B cell (primary cell): ENCODE measurements at regions not wholly inside any gene's neighbourhood (a gene's known extent, or its start where the extent isn't known, plus 50 kb on each side); places are given as distances from the start of the nearest gene placed in this dataset.

Experiments used
- ATAC-seq: fragments of 200-7000 bp; cut with Tn5 transposase; one replicate; pipeline ENCODE4 v1.10.0; 2021; ENCODE audit warnings: low read depth, mild to moderate bottlenecking, moderate number of reproducible peaks, moderate library complexity
- CTCF ChIA-PET: fragments of 350-600 bp; sonication (Branson Sonifier 250); formaldehyde crosslinking; loops from one replicate; lab custom pipeline; 2021; ENCODE audit warnings: antibody characterized with exemption, inconsistent platforms; lab: Charles Lee
- POLR2A ChIA-PET: fragments of 350-600 bp; sonication (Branson Sonifier 250); formaldehyde crosslinking; loops from one replicate; lab custom pipeline; 2021; ENCODE audit warnings: antibody characterized with exemption; lab: Charles Lee
- DNase-seq: peaks from one replicate; pipeline ENCODE4 v3.0.0; 2013
- H2AFZ ChIP-seq: 2 replicates; pipeline ENCODE4 v1.6.1; 2012; ENCODE audit warnings: mild to moderate bottlenecking, low read depth, low read length; ENCODE audit not compliant: insufficient read depth, poor library complexity, severe bottlenecking
- H3K27ac ChIP-seq, 2 donors: 1 replicate in 1 of 2; 2 replicates in 1 of 2; pipeline ENCODE4 v1.5.1; 2012 to 2013; ENCODE audit warnings: low read length in 2 of 2, mild to moderate bottlenecking in 2 of 2, moderate library complexity in 1 of 2
- H3K27me3 ChIP-seq, 4 experiments: fragments of 200-600 bp in 1 of 4; sonication (generic) in 1 of 4; replicated peaks in 1 of 4; 1 replicate in 2 of 4; 2 replicates in 2 of 4; pipeline versions ENCODE4 v1.6.1 to v1.7.0; 2013 to 2016; ENCODE audit warnings: low read length in 3 of 4, mild to moderate bottlenecking in 2 of 4, mixed read lengths in 1 of 4, moderate library complexity in 1 of 4; ENCODE audit not compliant: insufficient read depth in 4 of 4, control insufficient read depth in 3 of 4; ENCODE audit errors: control extremely low read depth in 1 of 4
- H3K36me3 ChIP-seq, 2 experiments: replicated peaks in 1 of 2; 1 replicate in 1 of 2; 2 replicates in 1 of 2; pipeline versions ENCODE4 v1.6.1 to v1.7.1; 2013; ENCODE audit warnings: low read length in 1 of 2; ENCODE audit not compliant: insufficient read depth in 2 of 2, control insufficient read depth in 1 of 2; ENCODE audit errors: control extremely low read depth in 1 of 2, extremely low read depth in 1 of 2
- H3K4me1 ChIP-seq, 2 donors: fragments of 200-600 bp in 1 of 2; sonication (generic) in 1 of 2; 1 replicate in 1 of 2; 2 replicates in 1 of 2; pipeline versions ENCODE4 v1.5.1 to v1.6.1; 2013 to 2017; ENCODE audit warnings: low read length in 2 of 2; ENCODE audit not compliant: control insufficient read depth in 2 of 2, insufficient read depth in 2 of 2
- H3K4me2 ChIP-seq: replicated peaks from 2 replicates; pipeline ENCODE3; 2012; ENCODE audit warnings: mild to moderate bottlenecking, low read depth, low read length; ENCODE audit not compliant: poor library complexity, severe bottlenecking
- H3K4me3 ChIP-seq, 5 experiments: fragments of 200-600 bp in 1 of 5; sonication (generic) in 1 of 5; 1 replicate in 3 of 5; 2 replicates in 2 of 5; pipeline versions ENCODE4 v1.5.1 to v1.7.0; 2011 to 2016; ENCODE audit warnings: low read length in 4 of 5, mild to moderate bottlenecking in 4 of 5, low read depth in 2 of 5, control low read depth in 1 of 5, moderate library complexity in 1 of 5; ENCODE audit not compliant: insufficient read depth in 1 of 5; ENCODE audit errors: control extremely low read depth in 1 of 5, extremely low read depth in 1 of 5
- H3K79me2 ChIP-seq: fragments of 200-600 bp; sonication (generic); one replicate; pipeline ENCODE4 v1.6.0; 2016; ENCODE audit warnings: low read length; ENCODE audit not compliant: control insufficient read depth, insufficient read depth
- H3K9ac ChIP-seq: fragments of 200-600 bp; sonication (generic); 2 replicates; pipeline ENCODE4 v1.6.1; 2017; ENCODE audit warnings: mild to moderate bottlenecking, low read length, moderate library complexity
- H3K9me3 ChIP-seq, 3 donors: one replicate each; pipeline versions ENCODE4 v1.6.1 to v1.7.1; 2013; ENCODE audit warnings: low read length in 2 of 3; ENCODE audit not compliant: control insufficient read depth in 2 of 3, insufficient read depth in 1 of 3; ENCODE audit errors: control extremely low read depth in 1 of 3
- H4K20me1 ChIP-seq: 2 replicates; pipeline ENCODE4 v1.6.0; 2012; ENCODE audit warnings: mild to moderate bottlenecking, low read length; ENCODE audit not compliant: insufficient read depth, control insufficient read depth, poor library complexity, severe bottlenecking
- H3K27ac Mint-ChIP-seq: one replicate; pipeline ENCODE4 v1.8.0; 2021; ENCODE audit warnings: mixed read lengths
- H3K27me3 Mint-ChIP-seq: one replicate; pipeline ENCODE4 v1.8.0; 2021; ENCODE audit warnings: mixed read lengths
- H3K4me1 Mint-ChIP-seq: one replicate; pipeline ENCODE4 v1.8.0; 2021; ENCODE audit warnings: mixed read lengths
- H3K4me3 Mint-ChIP-seq: one replicate; pipeline ENCODE4 v1.8.0; 2021; ENCODE audit warnings: mixed read lengths
- H3K9me3 Mint-ChIP-seq: one replicate; pipeline ENCODE4 v1.8.0; 2022; ENCODE audit warnings: mixed read lengths; ENCODE audit not compliant: insufficient read depth
- EZH2 ChIP-seq: IDR thresholded peaks from 2 replicates; pipeline ENCODE4 v1.6.1; 2012; ENCODE audit warnings: borderline replicate concordance, low read depth, mild to moderate bottlenecking, moderate library complexity, low read length; ENCODE audit not compliant: insufficient read depth, poor library complexity, severe bottlenecking
- WGBS: methylation state at CpG from one replicate; pipeline ENCODE4 v1.1.5; 2013; ENCODE audit warnings: missing lambda C conversion rate; ENCODE audit not compliant: insufficient coverage; 5-methylcytosine and 5-hydroxymethylcytosine counted together
- intact Hi-C: fragments of 100-400 bp; cut with micrococcal nuclease; formaldehyde crosslinking; loops from one replicate; pipeline ENCODE4 v1.10.0; 2022
- TF ChIP-seq, protein P1 (sequence below): fragments of 200-600 bp; IDR thresholded peaks from one replicate; pipeline ENCODE4 v1.8.0; 2022; ENCODE audit warnings: antibody characterized with exemption, mild to moderate bottlenecking

DNA sequence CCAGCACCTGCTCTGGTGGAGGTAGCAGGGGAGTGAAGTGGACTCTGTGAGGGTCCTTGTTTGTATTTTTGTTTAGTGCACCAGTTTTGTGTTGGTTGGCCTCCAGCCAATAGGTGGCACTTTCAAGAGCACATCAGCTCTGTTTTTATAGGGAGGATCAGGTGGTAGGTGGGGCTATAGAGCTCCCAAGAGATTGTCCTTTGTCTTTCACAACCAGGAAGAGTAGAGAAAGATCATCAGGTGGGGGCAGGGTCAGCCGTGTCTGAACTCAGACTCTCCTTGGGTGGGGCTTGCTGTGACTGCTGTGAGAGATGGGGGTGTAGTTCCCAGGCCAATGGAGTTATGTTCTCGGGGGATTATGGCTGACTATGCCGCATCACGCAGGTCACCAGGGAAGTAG lies 159.8 kb downstream of the ZNF326 start:
- Mint-ChIP-seq H3K27ac (no peak overlapping the region), H3K4me3 (no peak overlapping the region), H3K9me3 (peaks cover 13% of the 10 kb centered on the region), H3K4me1 (no peaks in the 10 kb centered on the region), H3K27me3 (peaks cover 7% of the 10 kb centered on the region)
- Histone ChIP-seq H3K36me3 (no peaks in the 10 kb centered on the region), H2AFZ (no peak overlapping the region), H3K27ac (no peak overlapping the region), H3K4me1 (no peaks in the 10 kb centered on the region), H3K4me3 (no peak overlapping the region), H3K9me3 (peaks cover 0 to 6% (median 0%) of the 10 kb centered on the region in 3 donors), H3K79me2 (no peaks in the 10 kb centered on the region), H4K20me1 (no peaks in the 10 kb centered on the region), H3K9ac (no peak overlapping the region), H3K27me3 (no peaks in the 10 kb centered on the region), H3K4me2 (no peak overlapping the region)
- ATAC-seq (no peak), DNase-seq (no peak)
- WGBS, result 95% methylated on average over 4 of the region's 4 CpGs
- POLR2A ChIA-PET, result no interaction called here
- CTCF ChIA-PET, result no interaction called here
- TF ChIP-seq EZH2, result no peak
- TF ChIP-seq, protein P1, sequence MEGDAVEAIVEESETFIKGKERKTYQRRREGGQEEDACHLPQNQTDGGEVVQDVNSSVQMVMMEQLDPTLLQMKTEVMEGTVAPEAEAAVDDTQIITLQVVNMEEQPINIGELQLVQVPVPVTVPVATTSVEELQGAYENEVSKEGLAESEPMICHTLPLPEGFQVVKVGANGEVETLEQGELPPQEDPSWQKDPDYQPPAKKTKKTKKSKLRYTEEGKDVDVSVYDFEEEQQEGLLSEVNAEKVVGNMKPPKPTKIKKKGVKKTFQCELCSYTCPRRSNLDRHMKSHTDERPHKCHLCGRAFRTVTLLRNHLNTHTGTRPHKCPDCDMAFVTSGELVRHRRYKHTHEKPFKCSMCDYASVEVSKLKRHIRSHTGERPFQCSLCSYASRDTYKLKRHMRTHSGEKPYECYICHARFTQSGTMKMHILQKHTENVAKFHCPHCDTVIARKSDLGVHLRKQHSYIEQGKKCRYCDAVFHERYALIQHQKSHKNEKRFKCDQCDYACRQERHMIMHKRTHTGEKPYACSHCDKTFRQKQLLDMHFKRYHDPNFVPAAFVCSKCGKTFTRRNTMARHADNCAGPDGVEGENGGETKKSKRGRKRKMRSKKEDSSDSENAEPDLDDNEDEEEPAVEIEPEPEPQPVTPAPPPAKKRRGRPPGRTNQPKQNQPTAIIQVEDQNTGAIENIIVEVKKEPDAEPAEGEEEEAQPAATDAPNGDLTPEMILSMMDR, result no peak
- intact Hi-C loops, result no loop called here

DNA sequence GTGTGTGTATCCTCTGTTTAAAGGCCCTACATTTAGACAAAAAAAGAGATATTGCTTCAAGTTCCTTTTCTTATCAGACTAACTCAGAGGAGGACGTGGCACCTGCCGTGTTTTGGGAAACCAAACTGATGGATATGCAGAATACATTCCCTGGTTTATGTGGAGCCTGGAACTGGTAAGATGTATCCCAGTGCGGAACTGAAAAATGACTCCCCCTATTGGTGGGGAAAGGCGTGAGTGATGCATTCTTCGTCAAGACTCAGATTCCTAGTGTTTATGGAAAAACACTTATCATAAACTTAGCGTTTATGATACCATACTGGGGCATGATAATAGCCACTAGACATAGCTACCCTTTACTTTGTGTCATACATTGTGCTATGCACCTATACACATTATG lies 154.2 kb downstream of the ZNF326 start:
- CTCF ChIA-PET, result no interaction called here

More for the DNA sequence above, 154.2 kb downstream of the ZNF326 start:
- Histone ChIP-seq H3K4me2 (no peak overlapping the region), H4K20me1 (no peaks in the 10 kb centered on the region), H3K4me1 (no peaks in the 10 kb centered on the region), H3K27ac (no peak overlapping the region), H3K27me3 (no peaks in the 10 kb centered on the region), H3K36me3 (no peaks in the 10 kb centered on the region), H2AFZ (no peak overlapping the region), H3K9ac (no peak overlapping the region), H3K9me3 (peaks cover 0 to 4% (median 0%) of the 10 kb centered on the region in 3 donors), H3K79me2 (no peaks in the 10 kb centered on the region), H3K4me3 (no peak overlapping the region)
- no peaks in the 10 kb centered on the region for H3K4me1 Mint-ChIP-seq
- H3K9me3 Mint-ChIP-seq, result peaks cover 10% of the 10 kb centered on the region
- DNase-seq (no peak), ATAC-seq (no peak)
- no peak overlapping the region for H3K27ac Mint-ChIP-seq
- H3K4me3 Mint-ChIP-seq, result no peak overlapping the region
- peaks cover 1% of the 10 kb centered on the region for H3K27me3 Mint-ChIP-seq
- intact Hi-C loops, result no loop called here
- POLR2A ChIA-PET, result no interaction called here
- TF ChIP-seq, protein P1, result no peak
- no peak for TF ChIP-seq EZH2
- WGBS, result 100% methylated on average over 2 of the region's 6 CpGs
